ENCODE measurements at regions not wholly inside any gene's neighbourhood (a gene's known extent, or its start where the extent isn't known, plus 50 kb on each side); places are given as distances from the start of the nearest gene placed in this dataset.

DNA sequence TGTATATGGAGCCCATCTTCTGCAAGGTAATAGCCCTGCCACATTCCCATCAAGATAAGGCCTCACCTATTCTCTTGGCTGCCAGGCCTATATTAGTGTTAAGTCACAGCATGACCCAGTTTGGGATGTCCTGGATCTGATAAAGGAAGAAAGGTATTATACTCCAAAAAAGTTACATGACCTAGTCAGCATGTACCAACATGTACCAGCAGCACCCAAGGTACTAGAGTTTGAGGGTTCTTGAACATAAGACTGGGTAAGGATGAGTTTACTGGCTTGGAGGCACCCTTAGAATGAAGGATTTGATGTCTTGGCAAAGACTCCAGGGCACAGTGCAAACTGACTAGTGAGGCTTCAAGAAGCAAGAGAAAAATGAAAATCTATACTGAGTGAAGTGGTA lies 232.5 kb downstream of the SQOR start:
- TF ChIP-seq, protein P1, sequence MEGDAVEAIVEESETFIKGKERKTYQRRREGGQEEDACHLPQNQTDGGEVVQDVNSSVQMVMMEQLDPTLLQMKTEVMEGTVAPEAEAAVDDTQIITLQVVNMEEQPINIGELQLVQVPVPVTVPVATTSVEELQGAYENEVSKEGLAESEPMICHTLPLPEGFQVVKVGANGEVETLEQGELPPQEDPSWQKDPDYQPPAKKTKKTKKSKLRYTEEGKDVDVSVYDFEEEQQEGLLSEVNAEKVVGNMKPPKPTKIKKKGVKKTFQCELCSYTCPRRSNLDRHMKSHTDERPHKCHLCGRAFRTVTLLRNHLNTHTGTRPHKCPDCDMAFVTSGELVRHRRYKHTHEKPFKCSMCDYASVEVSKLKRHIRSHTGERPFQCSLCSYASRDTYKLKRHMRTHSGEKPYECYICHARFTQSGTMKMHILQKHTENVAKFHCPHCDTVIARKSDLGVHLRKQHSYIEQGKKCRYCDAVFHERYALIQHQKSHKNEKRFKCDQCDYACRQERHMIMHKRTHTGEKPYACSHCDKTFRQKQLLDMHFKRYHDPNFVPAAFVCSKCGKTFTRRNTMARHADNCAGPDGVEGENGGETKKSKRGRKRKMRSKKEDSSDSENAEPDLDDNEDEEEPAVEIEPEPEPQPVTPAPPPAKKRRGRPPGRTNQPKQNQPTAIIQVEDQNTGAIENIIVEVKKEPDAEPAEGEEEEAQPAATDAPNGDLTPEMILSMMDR (IDR thresholded peaks at IDR 0.05) = no peak
- TF ChIP-seq POLR2AphosphoS5 (IDR thresholded peaks at IDR 0.05; ENCODE audit: low read depth, low read length) (no peak), TCF7L2 (IDR thresholded peaks at IDR 0.05; ENCODE audit: low read depth, low read length) (no peak)
- TF ChIP-seq, protein P2, sequence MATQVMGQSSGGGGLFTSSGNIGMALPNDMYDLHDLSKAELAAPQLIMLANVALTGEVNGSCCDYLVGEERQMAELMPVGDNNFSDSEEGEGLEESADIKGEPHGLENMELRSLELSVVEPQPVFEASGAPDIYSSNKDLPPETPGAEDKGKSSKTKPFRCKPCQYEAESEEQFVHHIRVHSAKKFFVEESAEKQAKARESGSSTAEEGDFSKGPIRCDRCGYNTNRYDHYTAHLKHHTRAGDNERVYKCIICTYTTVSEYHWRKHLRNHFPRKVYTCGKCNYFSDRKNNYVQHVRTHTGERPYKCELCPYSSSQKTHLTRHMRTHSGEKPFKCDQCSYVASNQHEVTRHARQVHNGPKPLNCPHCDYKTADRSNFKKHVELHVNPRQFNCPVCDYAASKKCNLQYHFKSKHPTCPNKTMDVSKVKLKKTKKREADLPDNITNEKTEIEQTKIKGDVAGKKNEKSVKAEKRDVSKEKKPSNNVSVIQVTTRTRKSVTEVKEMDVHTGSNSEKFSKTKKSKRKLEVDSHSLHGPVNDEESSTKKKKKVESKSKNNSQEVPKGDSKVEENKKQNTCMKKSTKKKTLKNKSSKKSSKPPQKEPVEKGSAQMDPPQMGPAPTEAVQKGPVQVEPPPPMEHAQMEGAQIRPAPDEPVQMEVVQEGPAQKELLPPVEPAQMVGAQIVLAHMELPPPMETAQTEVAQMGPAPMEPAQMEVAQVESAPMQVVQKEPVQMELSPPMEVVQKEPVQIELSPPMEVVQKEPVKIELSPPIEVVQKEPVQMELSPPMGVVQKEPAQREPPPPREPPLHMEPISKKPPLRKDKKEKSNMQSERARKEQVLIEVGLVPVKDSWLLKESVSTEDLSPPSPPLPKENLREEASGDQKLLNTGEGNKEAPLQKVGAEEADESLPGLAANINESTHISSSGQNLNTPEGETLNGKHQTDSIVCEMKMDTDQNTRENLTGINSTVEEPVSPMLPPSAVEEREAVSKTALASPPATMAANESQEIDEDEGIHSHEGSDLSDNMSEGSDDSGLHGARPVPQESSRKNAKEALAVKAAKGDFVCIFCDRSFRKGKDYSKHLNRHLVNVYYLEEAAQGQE (IDR thresholded peaks at IDR 0.05; ENCODE audit: insufficient read depth in 1 of 2, low read depth in 2 of 2, low read length in 1 of 2) = no peak
